Subcutaneous abdominal adipose tissue (tissue), 5 donors: ENCODE measurements at regions not wholly inside any gene's neighbourhood (a gene's known extent, or its start where the extent isn't known, plus 50 kb on each side); places are given as distances from the start of the nearest gene placed in this dataset.

Experiments
- H3K27ac ChIP-seq: one replicate; pipeline ENCODE4 v1.7.0; 2013; ENCODE audit warnings: low read depth, mild to moderate bottlenecking, inconsistent platforms, low read length, moderate library complexity
- H3K27me3 ChIP-seq, 5 donors: one replicate each; pipeline ENCODE4 v1.7.0; 2013; ENCODE audit warnings: low read length in 5 of 5, inconsistent platforms in 1 of 5; ENCODE audit not compliant: control insufficient read depth in 5 of 5, insufficient read depth in 4 of 5
- H3K36me3 ChIP-seq, 5 donors: one replicate each; pipeline ENCODE4 v1.7.0; 2013; ENCODE audit warnings: low read length in 5 of 5; ENCODE audit not compliant: control insufficient read depth in 5 of 5, insufficient read depth in 5 of 5
- H3K4me1 ChIP-seq, 5 donors: one replicate each; pipeline ENCODE4 v1.7.0; 2013; ENCODE audit warnings: low read length in 5 of 5, mild to moderate bottlenecking in 3 of 5, moderate library complexity in 1 of 5; ENCODE audit not compliant: control insufficient read depth in 5 of 5, insufficient read depth in 5 of 5
- H3K4me3 ChIP-seq, 5 donors: one replicate each; pipeline ENCODE4 v1.7.0; 2013; ENCODE audit warnings: low read length in 5 of 5, low read depth in 1 of 5
- H3K9ac ChIP-seq, 5 donors: one replicate each; pipeline ENCODE4 v1.7.0; 2013; ENCODE audit warnings: low read length in 5 of 5, mild to moderate bottlenecking in 4 of 5, moderate library complexity in 3 of 5
- H3K9me3 ChIP-seq, 5 donors: one replicate each; pipeline ENCODE4 v1.7.0; 2013; ENCODE audit warnings: low read length in 5 of 5; ENCODE audit not compliant: control insufficient read depth in 5 of 5
- donor health status: healthy.
- donor health status: healthy.
- donor health status: healthy.
- donor health status: healthy.
- donor health status: healthy.

DNA sequence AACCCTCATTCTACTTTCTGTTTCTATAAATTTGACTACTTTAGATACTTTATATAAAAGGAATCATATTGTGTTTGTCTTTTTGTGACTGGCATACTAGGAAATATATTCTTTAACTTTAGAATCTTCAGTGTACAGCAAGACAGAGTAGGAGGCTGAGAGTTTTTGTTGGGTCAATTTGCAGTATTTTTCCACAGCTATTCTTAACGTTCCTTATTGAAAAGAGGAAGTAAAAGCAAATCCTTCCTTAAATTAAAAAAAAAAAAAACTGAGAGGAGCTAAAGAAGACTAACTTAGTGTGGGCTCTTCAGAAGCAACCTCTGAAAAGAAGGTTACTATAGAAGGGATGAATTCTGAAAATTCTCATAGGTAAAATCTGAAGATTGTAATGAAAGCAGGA is 1194.6 kb downstream of the ADGRL3 start:
- no peak overlapping the region for H3K4me3 ChIP-seq
- no peaks in the 10 kb centered on the region for H3K36me3 ChIP-seq
- H3K27me3 ChIP-seq = no peaks in the 10 kb centered on the region
- no peak overlapping the region for H3K9ac ChIP-seq
- no peaks in the 10 kb centered on the region for H3K9me3 ChIP-seq
- no peak overlapping the region for H3K27ac ChIP-seq
- no peaks in the 10 kb centered on the region for H3K4me1 ChIP-seq

- H3K27me3 ChIP-seq = no peaks in the 10 kb centered on the region
- H3K4me1 ChIP-seq = no peaks in the 10 kb centered on the region
- H3K4me3 ChIP-seq = no peak overlapping the region
- no peak overlapping the region for H3K9ac ChIP-seq
- no peak overlapping the region for H3K27ac ChIP-seq
- no peaks in the 10 kb centered on the region for H3K9me3 ChIP-seq
- no peaks in the 10 kb centered on the region for H3K36me3 ChIP-seq
Measured at GRCh38 chr4:62387808-62388207, 1187.7 kb downstream of the ADGRL3 start.

- Histone ChIP-seq H3K9me3 (no peaks in the 10 kb centered on the region), H3K9ac (no peak overlapping the region), H3K4me3 (no peak overlapping the region), H3K27ac (no peak overlapping the region), H3K27me3 (no peaks in the 10 kb centered on the region), H3K36me3 (no peaks in the 10 kb centered on the region), H3K4me1 (no peaks in the 10 kb centered on the region)
Measured at GRCh38 chr4:62377700-62378099, 1177.6 kb downstream of the ADGRL3 start.

DNA sequence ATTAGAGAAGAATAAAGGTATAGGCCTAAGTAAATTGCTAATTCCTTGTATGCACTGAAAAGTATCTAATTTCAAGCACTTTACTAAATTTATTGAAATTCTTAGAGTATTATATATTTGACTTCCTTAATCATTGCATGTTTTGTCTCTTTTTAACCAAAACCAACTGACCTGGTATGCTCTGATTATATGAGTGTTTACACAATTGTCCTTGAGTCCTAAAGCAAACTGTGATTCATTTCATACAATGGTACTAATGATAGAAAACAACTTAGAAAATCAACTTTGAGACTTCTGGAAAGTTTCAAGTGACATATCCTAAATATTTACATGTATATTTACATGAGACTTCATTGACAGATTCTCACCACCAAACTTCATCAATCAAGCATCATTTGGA is 1177.1 kb downstream of the ADGRL3 start:
- Histone ChIP-seq H3K27me3 (no peaks in the 10 kb centered on the region), H3K9me3 (no peaks in the 10 kb centered on the region), H3K36me3 (no peaks in the 10 kb centered on the region), H3K4me1 (no peaks in the 10 kb centered on the region), H3K27ac (no peak overlapping the region), H3K4me3 (no peak overlapping the region), H3K9ac (no peak overlapping the region)

GRCh38 chr4:62366939-62367338 is 1166.8 kb downstream of the ADGRL3 start:
- H3K4me3 ChIP-seq = no peak overlapping the region
- H3K4me1 ChIP-seq = no peaks in the 10 kb centered on the region
- H3K27me3 ChIP-seq = no peaks in the 10 kb centered on the region
- H3K9ac ChIP-seq = no peak overlapping the region
- H3K27ac ChIP-seq = no peak overlapping the region
- H3K36me3 ChIP-seq = no peaks in the 10 kb centered on the region
- no peaks in the 10 kb centered on the region for H3K9me3 ChIP-seq

DNA sequence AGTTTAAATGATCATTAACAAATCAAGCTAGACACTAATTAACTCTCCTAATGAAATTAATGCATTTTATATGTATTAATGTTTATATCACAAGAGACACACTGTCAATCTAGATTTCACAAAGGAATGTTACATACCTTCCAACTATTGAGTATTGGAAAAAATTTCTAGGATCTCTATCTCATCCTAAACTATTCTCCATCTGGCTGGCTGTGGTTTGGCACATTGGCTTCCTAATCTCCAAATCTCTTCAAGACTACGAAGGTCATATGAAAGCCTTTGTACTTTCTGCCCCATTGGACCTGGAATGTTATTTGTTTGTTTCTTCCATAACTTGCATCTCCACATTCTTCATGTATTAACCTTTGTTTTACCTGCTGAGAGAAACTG is 1160.0 kb downstream of the ADGRL3 start:
- Histone ChIP-seq H3K36me3 (no peaks in the 10 kb centered on the region), H3K27me3 (no peaks in the 10 kb centered on the region), H3K27ac (no peak overlapping the region), H3K4me3 (no peak overlapping the region), H3K9me3 (no peaks in the 10 kb centered on the region), H3K9ac (no peak overlapping the region), H3K4me1 (no peaks in the 10 kb centered on the region)

DNA sequence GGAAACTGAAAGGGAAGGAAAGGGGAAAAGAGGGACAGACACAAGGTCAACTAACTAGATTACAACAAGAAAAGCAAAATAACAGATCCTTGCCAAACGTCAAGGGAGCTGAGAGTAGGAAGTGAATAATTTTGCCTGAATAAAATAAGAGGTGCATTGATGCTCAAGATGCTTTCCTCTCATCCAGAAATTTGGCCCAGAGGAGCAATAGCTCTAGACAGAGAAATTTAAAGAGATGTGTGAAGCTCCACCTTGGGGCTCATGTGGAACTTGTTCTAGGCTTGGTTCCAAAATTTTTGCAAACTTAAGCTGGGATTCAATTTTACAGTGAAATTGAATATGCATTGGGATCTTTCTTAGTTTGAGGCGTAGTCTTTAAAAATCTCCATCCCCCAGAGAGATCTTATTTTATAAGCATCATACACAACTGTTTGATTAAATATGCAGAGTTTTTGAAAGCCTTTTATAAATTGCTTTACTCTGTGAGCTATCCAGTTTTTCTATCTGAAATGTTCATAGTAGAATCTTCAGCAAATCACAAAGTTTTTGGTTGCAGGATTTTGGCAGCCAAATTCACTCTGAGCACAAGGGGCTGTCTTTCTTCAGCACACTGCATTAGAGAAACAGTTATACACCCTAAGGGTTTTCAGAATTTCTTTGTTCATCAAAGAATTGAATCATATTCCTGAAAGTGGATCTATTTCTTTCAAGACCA is 1159.5 kb downstream of the ADGRL3 start:
- H3K9ac ChIP-seq = no peak overlapping the region
- no peaks in the 10 kb centered on the region for H3K9me3 ChIP-seq
- H3K4me1 ChIP-seq = no peaks in the 10 kb centered on the region
- no peaks in the 10 kb centered on the region for H3K27me3 ChIP-seq
- no peak overlapping the region for H3K27ac ChIP-seq
- H3K36me3 ChIP-seq = no peaks in the 10 kb centered on the region
- no peak overlapping the region for H3K4me3 ChIP-seq

GRCh38 chr4:62344915-62345314 is 1144.8 kb downstream of the ADGRL3 start:
- no peak overlapping the region for H3K9ac ChIP-seq
- peak overlapping the region in 1 of 5 donors; percentile 26 for H3K4me3 ChIP-seq
- no peaks in the 10 kb centered on the region for H3K27me3 ChIP-seq
- no peaks in the 10 kb centered on the region for H3K36me3 ChIP-seq
- H3K27ac ChIP-seq = no peak overlapping the region
- peaks cover 8 to 34% (median 23%) of the 10 kb centered on the region in 5 donors for H3K9me3 ChIP-seq
- H3K4me1 ChIP-seq = no peaks in the 10 kb centered on the region

- Histone ChIP-seq H3K4me3 (peak overlapping the region in 1 of 5 donors; percentile 15), H3K36me3 (no peaks in the 10 kb centered on the region), H3K9ac (no peak overlapping the region), H3K27ac (no peak overlapping the region), H3K27me3 (no peaks in the 10 kb centered on the region), H3K9me3 (peaks cover 8 to 34% (median 23%) of the 10 kb centered on the region in 5 donors), H3K4me1 (no peaks in the 10 kb centered on the region)
Measured at GRCh38 chr4:62344474-62344873, 1144.3 kb downstream of the ADGRL3 start.

DNA sequence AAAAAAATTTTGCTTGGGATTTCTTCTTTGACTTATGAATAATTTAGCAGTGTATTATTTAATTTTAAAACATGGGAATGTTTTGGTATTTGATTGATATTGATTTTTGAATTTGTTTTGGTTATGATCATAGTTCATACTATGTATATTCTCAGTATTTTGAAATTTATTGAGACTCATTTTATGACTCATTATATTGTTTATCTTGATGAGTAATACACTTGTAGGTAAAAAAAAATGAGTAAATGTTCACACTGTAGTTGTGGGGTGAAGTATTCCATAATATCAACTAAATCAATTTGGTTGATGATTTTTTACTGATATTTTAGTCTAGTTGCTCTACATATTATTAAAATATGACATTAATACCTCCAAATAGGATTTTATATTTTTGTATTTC is 1142.2 kb downstream of the ADGRL3 start:
- H3K9me3 ChIP-seq = peaks cover 8 to 37% (median 27%) of the 10 kb centered on the region in 5 donors
- no peak overlapping the region for H3K4me3 ChIP-seq
- H3K36me3 ChIP-seq = no peaks in the 10 kb centered on the region
- no peaks in the 10 kb centered on the region for H3K4me1 ChIP-seq
- H3K27ac ChIP-seq = no peak overlapping the region
- no peak overlapping the region for H3K9ac ChIP-seq
- H3K27me3 ChIP-seq = no peaks in the 10 kb centered on the region
